ENCODE measurements at regions not wholly inside any gene's neighbourhood (a gene's known extent, or its start where the extent isn't known, plus 50 kb on each side); places are given as distances from the start of the nearest gene placed in this dataset.
A peak's percentile ranks its signal among the peaks of the same experiment; 100 is the strongest.

DNA sequence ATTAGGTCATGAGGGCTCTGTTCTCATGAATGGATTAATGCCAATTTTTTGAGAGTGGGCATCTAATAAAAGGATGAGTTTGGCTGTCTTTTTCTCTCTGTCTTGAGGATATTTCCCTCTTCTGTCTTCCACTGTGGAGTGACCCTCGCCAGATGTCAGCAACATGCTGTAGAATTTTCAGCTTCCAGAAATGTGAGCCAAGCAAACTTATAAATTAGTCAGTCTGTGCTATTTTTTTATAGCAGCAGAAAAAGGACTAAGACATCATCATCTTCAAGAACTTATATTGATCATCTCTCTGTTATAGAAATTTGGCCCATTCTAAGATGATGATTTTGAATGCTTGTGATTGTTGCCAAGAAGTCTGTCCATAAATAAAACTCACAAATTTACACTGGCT lies 431.4 kb downstream of the FGF9 start:
- no peak for DNase-seq

GRCh38 chr13:22103046-22104027 lies 432.5 kb downstream of the FGF9 start:
- peak in 1 of 2 donors; percentile 11 for DNase-seq

GRCh38 chr13:22106058-22106457 lies 435.2 kb downstream of the FGF9 start:
- no peak for DNase-seq

DNA sequence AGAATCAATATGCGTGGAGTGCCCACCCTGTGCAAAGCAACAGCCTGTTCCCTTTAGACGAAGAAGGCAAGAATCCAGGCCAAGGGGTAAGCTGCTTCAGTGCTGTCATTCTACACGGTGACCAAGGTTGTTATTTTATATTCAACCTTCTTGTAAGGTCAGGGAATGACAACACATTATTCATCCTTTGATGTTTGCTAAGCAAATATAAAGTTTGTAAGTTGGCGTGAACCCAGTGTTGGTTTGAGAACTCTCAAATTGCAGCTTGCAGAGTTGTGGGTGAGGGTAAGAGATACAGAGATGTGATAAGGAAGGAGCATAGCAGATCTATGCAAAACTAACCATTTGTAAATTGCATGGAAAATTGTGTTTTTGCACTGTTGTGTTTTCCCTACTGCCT lies 436.7 kb downstream of the FGF9 start:
- DNase-seq: no peak

- no peak for DNase-seq
Observed at GRCh38 chr13:22108283-22108942, 437.5 kb downstream of the FGF9 start.

DNA sequence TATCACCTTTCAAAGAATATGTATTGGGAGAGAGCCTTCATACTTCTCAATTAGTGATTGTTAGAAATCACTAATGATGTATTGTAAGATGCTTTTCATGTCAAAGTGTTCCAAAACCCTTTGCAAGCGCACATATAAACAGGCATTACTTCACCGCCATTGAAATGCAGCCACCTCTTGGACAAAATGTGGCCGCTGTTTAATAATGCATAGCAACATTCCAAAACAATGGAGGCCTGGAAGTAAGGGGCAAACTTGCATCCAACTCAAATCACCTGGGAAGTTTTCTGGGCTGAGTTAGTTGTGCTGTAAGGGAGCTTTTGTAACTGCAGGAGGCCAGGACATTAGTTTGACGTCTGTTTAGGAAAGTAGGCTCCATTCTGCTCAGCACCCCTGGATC lies 438.1 kb downstream of the FGF9 start:
- no peak for DNase-seq

DNA sequence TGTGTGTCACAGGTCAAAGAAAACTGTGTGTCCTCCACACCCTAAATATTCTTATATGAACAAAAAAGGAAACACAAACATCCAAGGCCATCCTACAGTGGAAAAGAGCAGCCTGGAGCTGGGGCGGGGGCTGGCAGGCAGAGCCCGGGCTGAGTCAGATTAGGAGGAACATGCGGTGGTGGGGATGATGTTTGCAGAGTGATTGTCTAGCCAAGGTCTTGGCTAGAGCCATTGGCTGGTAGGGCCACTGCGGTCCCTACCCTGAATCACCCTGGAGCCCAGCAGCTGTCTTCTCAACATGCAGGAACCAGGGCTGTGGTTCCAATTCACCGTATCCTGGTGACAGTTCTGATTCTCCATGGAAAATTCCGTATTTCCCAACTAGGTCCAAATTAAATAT lies 439.5 kb downstream of the FGF9 start:
- DNase-seq: no peak

DNA sequence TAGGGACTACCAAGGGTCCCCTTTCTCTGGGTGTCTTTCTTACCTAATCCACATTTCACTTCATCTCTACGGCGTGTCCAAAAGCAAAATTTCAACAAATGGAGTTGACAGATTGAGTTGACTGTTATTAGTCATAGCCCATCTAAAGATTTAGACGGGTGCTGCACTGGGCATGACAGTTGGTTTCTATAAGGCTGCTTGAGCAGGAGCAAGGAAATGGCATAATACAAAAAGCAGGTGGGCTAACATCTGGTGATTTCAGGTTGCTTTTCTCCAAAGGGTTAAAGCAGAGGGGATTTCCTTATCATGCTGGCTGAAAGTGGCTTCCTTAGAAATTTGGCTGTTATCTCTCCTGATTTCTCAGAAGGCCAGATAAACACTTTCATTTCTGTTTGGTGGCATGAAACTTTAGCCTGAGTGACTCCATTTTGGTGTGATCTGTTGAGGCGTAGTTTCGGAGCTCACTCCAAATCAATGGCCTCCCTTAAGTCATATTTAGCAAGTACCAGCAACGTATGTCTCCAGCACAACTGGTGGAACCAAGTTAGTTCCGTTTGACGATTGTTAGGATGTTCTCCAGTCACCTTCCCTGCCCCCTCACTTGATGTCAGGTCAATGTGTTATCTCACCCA lies 440.4 kb downstream of the FGF9 start:
- no peak for DNase-seq

DNA sequence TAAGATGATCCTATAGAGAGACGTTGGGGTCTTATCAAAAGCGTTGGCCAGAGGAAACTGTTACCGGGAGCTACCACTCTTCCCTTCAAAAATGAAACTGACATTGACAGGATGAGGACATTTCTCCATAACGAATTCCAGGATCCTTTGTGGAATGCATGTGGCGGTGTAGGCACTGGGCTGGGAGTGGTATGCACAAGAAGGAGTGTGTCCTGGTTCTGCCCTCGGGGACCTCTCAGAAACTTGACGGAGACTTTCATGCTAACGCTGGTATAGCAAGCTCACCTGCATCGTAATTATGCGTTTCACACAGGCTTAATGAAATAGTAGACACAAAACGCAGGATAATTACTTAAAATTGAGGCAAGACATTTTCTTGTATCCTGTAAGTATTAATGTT lies 441.1 kb downstream of the FGF9 start:
- DNase-seq: no peak

DNA sequence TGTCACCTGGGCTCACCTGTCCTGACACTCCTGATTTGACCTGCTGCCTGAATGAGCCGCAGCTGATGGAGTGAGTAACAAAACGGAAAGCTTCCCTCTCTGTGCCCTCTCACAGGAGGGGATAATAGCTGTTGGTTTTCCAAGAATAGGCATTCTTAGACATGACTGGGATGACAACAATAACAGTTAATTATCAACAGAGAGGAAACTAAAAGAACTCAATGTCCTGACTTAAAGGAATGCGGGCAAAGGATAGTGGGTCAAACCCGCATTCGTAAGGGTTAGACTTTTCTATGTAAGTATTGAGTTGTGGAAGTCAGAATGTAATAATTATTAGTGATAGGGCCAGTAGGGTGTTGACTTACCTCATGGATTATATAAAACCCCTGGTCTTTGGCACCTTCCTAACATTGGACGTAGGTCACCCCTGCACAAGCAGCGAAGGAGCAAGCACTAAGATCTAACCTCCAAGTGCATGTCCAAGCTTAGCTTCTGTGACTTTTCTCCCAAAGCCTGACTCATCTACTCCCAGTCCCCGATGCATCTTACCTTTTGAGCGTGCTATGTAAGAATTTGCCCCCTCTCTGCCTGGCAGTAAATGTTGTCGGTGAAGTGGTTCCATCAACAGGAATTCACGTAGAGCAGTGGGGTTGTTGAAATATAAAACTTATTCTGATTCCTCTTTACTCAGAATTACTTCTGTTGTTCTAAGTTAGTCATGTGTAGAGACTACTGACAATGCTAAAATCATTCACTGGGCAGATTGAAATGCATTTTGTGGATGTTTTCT lies 442.3 kb downstream of the FGF9 start:
- DNase-seq: no peak

DNA sequence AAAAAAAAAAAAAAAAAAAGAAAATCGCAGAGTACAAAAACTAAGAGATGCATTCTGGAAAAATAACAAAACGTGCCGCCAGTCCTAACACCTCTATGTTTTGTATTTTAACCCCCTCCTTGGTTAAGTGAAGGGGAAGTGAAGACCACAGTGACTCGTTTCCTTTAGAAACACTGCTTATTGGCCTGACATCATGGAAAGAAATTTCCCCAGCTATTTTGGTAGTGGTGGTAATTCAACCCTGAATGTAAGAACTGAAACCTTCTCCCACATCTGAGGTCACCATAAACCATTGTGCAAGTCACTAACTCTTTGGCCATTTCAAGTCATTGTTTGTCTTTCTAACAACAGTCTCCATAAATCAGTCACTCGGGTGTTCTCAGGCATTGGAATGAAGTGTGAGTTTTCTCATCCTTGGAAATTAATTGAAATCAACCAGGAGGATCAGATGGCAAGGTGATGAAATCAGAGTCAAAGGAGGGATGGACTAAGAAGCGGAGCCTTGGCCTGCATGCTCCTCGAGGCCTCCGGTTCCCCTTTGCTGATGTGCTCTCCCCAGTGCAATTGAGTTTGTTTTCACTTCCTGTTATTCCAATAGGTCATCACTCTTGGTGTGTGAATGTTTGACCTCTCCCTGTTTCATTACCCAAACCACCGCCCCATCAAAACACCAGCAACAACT lies 443.9 kb downstream of the FGF9 start:
- peak; percentile 34 to 89 for DNase-seq

GRCh38 chr13:22118158-22118557 lies 447.3 kb downstream of the FGF9 start:
- no peak for DNase-seq

GRCh38 chr13:22120646-22121045 lies 449.8 kb downstream of the FGF9 start:
- no peak for DNase-seq

DNA sequence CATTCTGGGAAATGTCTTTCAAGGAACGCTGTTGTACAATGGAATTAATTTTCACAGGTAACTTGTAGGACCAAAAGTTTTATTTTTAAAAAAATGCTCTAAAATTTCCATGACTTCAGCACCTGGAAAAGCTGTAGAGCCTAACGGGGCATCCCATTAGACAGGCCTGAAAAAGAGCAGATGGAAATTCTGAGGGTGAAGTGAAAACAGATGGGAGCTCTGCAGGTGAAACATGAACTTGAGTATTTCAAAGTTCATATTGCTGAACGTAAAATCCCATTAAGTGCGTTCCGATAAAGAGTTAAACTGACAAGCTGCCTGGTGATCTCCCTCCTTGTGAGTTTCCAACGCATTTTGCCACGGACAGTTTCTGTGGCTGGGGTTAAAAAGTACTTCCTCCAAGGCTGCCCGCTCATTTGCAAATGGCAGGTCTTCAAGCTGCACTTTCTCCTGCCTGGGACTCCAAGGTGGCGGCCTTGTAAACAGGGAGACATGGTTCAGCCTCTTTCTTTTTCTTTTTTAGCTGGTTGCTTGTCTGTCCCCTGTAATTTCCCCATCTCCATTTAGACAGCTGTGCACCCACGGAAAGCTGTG lies 450.4 kb downstream of the FGF9 start:
- no peak for DNase-seq

DNA sequence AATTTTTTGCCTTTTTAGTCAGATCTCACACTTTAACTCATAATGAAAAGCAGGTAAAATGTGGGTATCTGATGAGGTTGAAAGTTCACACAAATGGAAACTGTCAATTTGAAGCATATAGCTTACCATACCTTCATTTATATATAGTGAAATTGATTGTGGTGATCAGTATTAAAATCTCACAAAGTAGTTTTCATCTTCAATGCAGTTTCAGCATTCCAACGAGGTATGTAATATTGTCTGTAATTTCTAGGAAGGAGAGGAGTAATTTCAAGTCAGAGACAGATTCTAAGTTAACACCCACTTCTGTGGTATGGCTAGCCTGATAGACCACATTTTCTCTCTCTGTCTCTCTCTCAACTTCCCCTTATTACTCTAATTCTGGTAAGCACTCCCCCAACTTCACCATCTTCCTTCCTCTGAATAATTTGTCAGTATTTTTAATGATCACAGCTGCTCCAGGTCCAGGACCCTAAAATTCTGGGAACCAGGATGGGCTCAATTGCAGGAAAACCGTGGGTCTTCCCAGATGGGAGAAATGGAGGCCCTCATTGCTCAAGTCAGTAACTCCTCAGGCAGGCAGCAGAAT lies 455.7 kb downstream of the FGF9 start:
- peak in 1 of 2 donors; percentile 67 for DNase-seq

DNA sequence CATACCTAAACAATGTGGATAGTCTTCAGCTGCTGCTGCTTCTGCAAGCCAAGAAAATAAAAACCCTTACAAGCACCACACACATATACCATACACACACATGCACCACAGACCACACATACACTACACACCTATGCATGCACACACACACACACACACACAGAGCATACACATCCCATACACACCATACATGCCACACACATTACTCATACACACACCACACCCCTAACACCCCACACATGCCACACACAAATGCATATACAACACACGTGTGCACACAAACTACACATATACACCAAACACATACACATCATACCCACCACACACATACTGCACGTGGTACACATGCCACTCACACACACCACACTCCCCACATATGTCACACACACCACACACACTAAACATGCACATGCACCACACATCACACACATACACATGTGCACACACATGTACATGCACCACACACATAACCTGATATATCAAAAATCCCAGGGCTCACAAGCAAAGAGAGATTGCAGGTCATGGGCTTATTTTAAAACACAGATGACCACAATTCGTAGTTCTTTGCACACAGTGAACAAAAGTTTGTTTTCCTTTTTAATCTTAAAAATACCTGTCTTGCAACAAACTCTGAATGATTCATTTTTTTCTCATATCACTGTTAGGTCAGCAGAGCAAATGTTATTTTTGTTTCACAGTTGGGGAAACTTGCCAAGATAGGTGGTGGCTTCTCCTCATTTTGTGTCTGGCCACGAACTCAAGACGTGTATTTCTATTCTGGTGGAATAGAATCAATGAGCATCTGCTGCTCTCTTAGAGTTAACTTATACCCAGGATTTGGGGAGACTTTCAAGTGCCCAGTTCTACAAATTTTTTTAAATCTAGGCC lies 456.6 kb downstream of the FGF9 start:
- DNase-seq: no peak

GRCh38 chr13:22128441-22129408 lies 457.9 kb downstream of the FGF9 start:
- no peak for DNase-seq

GRCh38 chr13:22130254-22130653 lies 459.4 kb downstream of the FGF9 start:
- DNase-seq: no peak

- no peak for DNase-seq
Observed at GRCh38 chr13:22134261-22134660, 463.4 kb downstream of the FGF9 start.
